ENCODE measurements at regions not wholly inside any gene's neighbourhood (a gene's known extent, or its start where the extent isn't known, plus 50 kb on each side); places are given as distances from the start of the nearest gene placed in this dataset.

- Mint-ChIP-seq H3K4me3 (no peak overlapping the region), H3K4me1 (ENCODE audit: low read depth) (no peaks in the 10 kb centered on the region), H3K9me3 (no peaks in the 10 kb centered on the region), H3K27me3 (peaks cover 5% of the 10 kb centered on the region), H3K36me3 (ENCODE audit: low read depth) (no peaks in the 10 kb centered on the region), H3K27ac (no peak overlapping the region)
- Histone ChIP-seq H3K4me1 (ENCODE audit: insufficient read depth, low read length) (no peaks in the 10 kb centered on the region), H3K27ac (ENCODE audit: low read depth in 1 of 2, low read length in 2 of 2) (no peak overlapping the region), H3K4me3 (ENCODE audit: low read length) (no peak overlapping the region), H3K9me3 (ENCODE audit: control insufficient read depth in 1 of 2, insufficient read depth in 1 of 2, low read length in 2 of 2) (no peaks in the 10 kb centered on the region), H3K36me3 (ENCODE audit: insufficient read depth, low read length) (no peaks in the 10 kb centered on the region), H3K27me3 (ENCODE audit: control insufficient read depth in 1 of 2, insufficient read depth in 2 of 2, low read length in 2 of 2) (no peaks in the 10 kb centered on the region)
- ChIA-PET CTCF (interaction anchor here (0.6 kb wide), 1 partner anchor 887 kb away, joined by 3 read pairs; no protein-coding TSS in a partner anchor), POLR2A (no interaction called here)
- intact Hi-C loops (cut with DNase I, micrococcal nuclease): loop anchor here (1.0 to 10.0 kb wide), 4 partner anchors 801 to 955 kb away; partner anchors contain the start of gene ALCAM (in 1 of the 2)
- DNase-seq: peak; percentile 22 to 67 (median 50)
- TF ChIP-seq CTCF (IDR thresholded peaks at IDR 0.05): peak; percentile 90
- ATAC-seq (ENCODE audit: poor library complexity): no peak
Measured at GRCh38 chr3:104564045-104564643, 802.6 kb upstream of the ALCAM start.

- intact Hi-C loops (cut with DNase I, micrococcal nuclease): loop anchor here in 1 of 2 experiments (10.0 kb wide), 1 partner anchor 799 kb away; the partner anchor contains the start of gene ALCAM
- Mint-ChIP-seq H3K9me3 (no peaks in the 10 kb centered on the region), H3K4me1 (ENCODE audit: low read depth) (no peaks in the 10 kb centered on the region), H3K36me3 (ENCODE audit: low read depth) (no peaks in the 10 kb centered on the region), H3K4me3 (no peak overlapping the region), H3K27ac (no peak overlapping the region), H3K27me3 (peaks cover 5% of the 10 kb centered on the region)
- ATAC-seq (ENCODE audit: poor library complexity): no peak
- no peaks in the 10 kb centered on the region for H3K9me3 ChIP-seq (ENCODE audit: control insufficient read depth in 1 of 2, insufficient read depth in 1 of 2, low read length in 2 of 2)
- H3K4me3 ChIP-seq (ENCODE audit: low read length): no peak overlapping the region
- TF ChIP-seq CTCF (IDR thresholded peaks at IDR 0.05): no peak
- no peaks in the 10 kb centered on the region for H3K4me1 ChIP-seq (ENCODE audit: insufficient read depth, low read length)
- H3K36me3 ChIP-seq (ENCODE audit: insufficient read depth, low read length): no peaks in the 10 kb centered on the region
- POLR2A ChIA-PET: no interaction called here
- CTCF ChIA-PET: no interaction called here
- H3K27me3 ChIP-seq (ENCODE audit: control insufficient read depth in 1 of 2, insufficient read depth in 2 of 2, low read length in 2 of 2): no peaks in the 10 kb centered on the region
- DNase-seq: no peak
- no peak overlapping the region for H3K27ac ChIP-seq (ENCODE audit: low read depth in 1 of 2, low read length in 2 of 2)
Measured at GRCh38 chr3:104566054-104566453, 800.7 kb upstream of the ALCAM start.

GRCh38 chr3:104575634-104576033 is 791.1 kb upstream of the ALCAM start:
- no peak overlapping the region for H3K27ac ChIP-seq (ENCODE audit: low read depth in 1 of 2, low read length in 2 of 2)
- H3K27me3 ChIP-seq (ENCODE audit: control insufficient read depth in 1 of 2, insufficient read depth in 2 of 2, low read length in 2 of 2): no peaks in the 10 kb centered on the region
- H3K4me1 ChIP-seq (ENCODE audit: insufficient read depth, low read length): no peaks in the 10 kb centered on the region
- H3K9me3 ChIP-seq (ENCODE audit: control insufficient read depth in 1 of 2, insufficient read depth in 1 of 2, low read length in 2 of 2): peaks cover 22 to 31% of the 10 kb centered on the region in 2 experiments
- no peak for TF ChIP-seq CTCF (IDR thresholded peaks at IDR 0.05)
- no peaks in the 10 kb centered on the region for H3K36me3 ChIP-seq (ENCODE audit: insufficient read depth, low read length)
- POLR2A ChIA-PET: no interaction called here
- Mint-ChIP-seq H3K27me3 (no peaks in the 10 kb centered on the region), H3K9me3 (peaks cover 14% of the 10 kb centered on the region), H3K27ac (no peak overlapping the region), H3K4me1 (ENCODE audit: low read depth) (no peaks in the 10 kb centered on the region), H3K4me3 (no peak overlapping the region), H3K36me3 (ENCODE audit: low read depth) (no peaks in the 10 kb centered on the region)
- no peak for ATAC-seq (ENCODE audit: poor library complexity)
- no peak overlapping the region for H3K4me3 ChIP-seq (ENCODE audit: low read length)
- intact Hi-C loops (cut with DNase I, micrococcal nuclease): no loop called here
- CTCF ChIA-PET: no interaction called here
- no peak for DNase-seq
